ENCODE measurements at regions not wholly inside any gene's neighbourhood (a gene's known extent, or its start where the extent isn't known, plus 50 kb on each side); places are given as distances from the start of the nearest gene placed in this dataset.

DNA sequence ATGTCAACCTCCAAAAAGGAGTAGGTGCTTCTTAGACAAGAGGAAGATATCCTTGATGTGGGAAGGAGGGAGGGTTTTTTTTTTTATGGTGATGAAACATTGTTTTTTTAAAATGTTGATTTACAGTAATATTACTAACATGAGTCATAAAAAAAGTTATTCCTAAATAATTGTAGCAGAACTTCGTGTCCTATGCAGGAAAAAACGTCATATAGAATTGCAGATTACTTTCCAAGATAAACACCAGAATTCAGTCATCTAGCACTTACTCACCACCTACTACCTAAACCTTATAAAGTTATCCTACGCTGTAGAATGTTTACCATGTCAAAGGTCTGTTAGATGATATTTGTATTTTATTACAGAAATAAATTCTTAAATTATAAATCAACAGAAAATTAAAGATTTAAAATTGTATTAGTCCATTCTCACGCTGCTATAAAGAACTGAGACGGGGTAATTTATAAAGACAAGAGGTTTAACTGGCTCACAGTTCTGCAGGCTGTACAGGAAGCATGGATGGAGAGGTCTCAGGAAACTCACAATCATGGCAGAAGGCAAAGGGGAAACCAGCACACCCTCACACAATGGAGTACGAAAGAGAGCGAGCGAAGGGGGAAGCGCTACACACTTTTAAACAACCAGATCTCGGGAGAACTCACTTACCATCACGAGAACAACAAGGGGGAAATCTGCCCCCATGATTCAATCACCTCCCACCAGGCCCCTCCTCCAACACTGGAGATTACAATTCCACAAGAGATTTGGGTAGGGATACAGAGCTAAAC lies 105.2 kb upstream of the NEBL start:
- no peak for DNase-seq

- no peak for DNase-seq
These were observed 102.6 kb upstream of the NEBL start for GRCh38 chr10:20999699-21000098.

DNA sequence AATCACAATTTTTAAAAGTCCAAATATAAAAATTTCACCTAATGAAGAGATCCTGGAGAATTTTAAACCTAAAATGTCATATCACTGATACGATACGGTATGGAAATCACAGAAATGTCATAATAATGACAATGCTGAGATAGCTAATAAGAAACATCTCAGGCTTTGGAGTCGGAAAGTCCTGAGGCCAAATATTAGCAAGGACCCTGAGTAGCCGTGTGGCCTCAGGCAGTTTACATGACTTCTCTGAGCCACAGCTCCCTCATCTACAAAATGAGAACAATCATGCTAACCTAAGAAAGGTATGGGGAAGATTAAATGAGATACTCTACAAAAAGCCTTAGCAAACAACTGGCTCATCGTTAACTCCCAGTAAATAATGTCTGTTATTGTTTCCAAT lies 100.9 kb upstream of the NEBL start:
- no peak for DNase-seq

- DNase-seq: no peak
These were observed 98.2 kb upstream of the NEBL start for GRCh38 chr10:20995123-20995987.

DNA sequence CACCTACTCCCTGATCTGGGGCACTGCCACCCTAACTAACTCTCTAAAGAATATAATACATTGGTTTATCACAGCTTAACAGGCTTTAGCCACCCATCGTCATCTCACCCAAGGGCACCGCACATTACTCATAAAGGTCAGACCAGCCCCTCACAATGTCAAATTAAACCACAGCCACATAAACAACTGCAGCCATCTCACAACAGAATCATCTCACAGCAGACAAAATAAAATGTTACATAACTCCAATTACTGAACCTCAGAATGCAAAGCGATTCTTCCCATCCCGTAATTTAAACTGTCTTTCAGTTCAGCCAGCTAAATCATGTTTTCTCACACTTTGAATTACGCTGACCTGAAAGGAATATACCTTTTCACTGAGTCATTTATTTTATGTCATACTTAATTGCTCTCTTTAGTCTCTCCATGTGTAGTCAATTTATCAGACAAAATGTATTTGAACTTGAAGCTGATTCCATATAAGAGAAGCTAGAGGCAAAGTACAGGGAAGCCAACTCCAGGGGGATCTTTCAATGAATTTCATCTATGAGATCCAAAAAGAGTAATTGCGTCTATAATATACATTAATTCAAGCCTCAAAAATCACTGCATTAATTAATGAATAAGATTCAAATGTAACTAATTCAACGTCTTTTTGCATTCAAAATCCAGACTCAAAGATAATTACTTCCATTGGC lies 96.9 kb upstream of the NEBL start:
- DNase-seq: no peak

GRCh38 chr10:20993389-20993788 lies 96.3 kb upstream of the NEBL start:
- no peak for DNase-seq

DNA sequence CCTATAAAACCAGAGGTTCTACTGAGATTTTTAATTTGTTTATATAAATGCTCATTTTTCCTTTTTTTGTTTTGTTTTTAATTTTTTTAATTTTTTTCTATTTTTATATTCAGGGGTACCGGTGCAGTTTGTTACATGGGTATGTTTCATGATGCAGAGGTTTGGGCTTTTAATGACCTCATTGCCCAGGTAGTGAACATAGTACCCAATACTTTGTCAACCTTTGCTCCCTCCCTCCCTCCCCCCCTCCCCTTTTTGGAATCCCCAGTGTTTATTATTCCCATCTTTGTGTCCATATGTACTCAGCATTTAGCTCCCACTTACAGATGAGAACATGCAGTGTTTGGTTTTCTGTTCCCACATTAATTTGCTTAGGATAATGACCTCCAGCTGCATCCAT lies 94.4 kb upstream of the NEBL start:
- no peak for DNase-seq

DNA sequence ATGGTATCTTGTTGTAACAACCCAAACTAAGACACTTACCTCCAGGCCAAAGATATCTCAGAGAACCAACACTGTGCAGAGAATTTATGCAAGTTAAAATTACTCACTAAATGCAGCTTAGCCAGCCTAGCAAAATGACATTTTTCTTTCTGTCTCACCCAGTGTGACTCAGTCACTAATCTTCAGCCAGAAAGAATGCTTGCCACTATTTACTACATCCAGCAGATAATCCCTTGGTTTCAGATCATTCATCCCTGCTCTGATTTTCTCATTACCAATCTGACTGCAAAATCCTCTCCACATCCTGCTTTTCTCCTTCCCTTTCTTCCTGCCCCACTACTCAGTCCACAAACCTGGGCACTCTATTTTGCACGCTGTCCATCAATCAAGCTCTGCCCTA lies 93.5 kb upstream of the NEBL start:
- DNase-seq: no peak

DNA sequence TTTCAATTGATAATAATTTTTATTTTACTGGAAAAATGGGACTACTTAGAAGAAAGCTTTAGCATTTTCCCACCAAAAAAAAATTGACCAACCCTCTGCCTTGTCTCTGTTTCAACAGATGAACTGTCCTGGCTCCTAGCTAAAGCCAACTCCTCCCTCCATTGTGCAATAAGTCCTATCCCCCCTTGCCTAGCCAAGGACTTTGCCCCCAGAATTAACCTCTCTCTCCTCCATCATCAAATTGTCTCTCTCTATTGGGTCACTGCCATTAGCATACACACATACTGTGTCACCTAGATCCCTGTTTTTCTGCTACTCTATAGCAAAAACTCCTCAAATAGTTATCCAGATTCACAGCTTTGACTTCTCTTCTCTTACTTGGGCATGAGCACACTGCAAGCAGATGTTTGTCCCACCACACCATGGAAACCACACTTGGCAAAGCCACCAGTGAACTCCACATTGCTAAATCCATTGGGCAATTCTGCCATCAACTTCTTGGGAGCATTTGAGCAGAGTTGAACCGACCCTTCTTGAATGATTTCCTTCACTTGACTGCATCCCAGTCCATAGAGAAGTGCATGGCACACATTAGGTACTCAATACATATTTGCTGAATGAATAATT lies 91.4 kb upstream of the NEBL start:
- DNase-seq: no peak

GRCh38 chr10:20986049-20986448 lies 88.9 kb upstream of the NEBL start:
- DNase-seq: no peak

DNA sequence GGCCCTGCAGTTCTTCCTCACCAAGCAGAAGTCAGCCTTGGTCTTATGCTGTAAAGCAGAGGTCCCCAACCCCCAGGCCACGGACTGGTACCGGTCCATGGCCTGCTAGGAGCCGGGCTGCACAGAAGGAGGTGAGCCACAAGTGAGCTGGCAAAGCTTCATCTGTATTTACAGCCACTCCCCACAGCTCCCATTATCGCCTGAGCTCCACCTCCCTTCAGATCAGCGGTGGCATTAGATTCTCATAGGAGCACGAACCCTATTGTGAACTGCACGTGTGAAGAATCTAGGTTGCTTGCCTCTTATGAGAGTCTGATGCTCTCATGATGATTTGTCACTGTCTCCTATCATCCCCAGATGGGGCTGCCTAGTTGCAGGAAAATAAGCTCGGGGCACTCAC lies 87.6 kb upstream of the NEBL start:
- no peak for DNase-seq

DNA sequence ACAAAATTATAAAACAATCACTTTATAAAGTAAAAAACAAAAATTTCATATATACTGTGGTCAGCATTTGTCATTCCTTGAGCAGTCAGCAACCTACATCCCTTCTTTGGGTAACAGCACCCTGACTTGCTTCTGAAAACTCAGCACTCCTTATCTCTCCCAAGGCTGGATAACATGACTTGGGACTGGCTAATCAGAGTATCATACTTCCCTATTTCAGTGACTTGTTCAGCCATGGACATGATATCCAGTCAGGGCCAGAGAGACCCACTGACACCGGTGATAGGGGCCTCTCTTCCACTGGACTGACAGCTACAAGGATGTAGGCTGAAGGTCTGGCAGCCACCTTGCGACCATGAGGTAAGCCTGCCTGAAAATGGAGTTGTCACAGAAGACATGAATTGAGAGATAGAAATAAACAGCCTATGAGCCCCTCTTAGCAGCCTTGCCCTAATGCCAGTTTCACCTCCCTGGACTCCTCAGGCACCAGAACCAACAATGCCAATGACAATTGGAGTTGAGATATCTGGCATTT lies 84.4 kb upstream of the NEBL start:
- DNase-seq: no peak

- DNase-seq: no peak
These were observed 81.5 kb upstream of the NEBL start for GRCh38 chr10:20978617-20979016.

DNA sequence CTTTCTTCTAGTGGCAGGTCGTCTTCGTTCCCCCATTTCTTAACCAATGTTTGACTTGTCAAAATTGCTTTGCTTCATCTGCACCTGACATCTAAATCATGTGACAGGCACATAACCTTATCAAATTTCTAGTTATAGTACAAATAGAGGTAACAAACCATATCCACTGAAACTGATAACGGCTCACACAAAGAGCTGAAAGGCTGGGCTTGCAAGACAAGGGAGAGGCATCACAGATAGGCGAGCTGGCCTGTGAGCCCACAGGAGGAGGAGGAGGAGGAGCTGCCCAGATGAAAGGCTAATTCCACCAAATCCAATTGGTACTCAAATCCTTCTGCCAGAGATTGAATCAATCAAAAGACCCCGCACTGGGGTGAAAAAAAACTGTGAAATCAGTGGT lies 80.2 kb upstream of the NEBL start:
- no peak for DNase-seq

- no peak for DNase-seq
These were observed 79.8 kb upstream of the NEBL start for GRCh38 chr10:20976891-20977290.

GRCh38 chr10:20976390-20976789 lies 79.3 kb upstream of the NEBL start:
- DNase-seq: no peak

DNA sequence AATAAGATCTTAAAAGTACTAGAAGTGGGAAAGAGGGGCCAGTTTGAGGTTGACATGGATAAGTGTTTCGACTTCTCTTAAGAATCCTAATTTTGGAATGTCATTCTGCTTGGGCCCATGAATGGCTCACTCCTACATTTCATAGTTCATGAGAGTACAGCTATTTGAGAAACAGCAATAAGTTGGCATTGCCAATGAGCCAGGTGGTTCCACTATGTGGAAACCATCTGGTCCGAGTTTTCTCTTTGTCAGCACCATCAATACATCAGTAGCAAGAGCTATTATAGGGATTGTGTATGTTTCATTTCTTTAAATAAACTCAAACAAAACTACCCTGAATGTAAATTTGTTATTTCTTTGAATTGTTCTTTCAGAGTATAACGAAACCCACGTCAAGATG lies 78.1 kb upstream of the NEBL start:
- DNase-seq: no peak

GRCh38 chr10:20972925-20973324 lies 75.8 kb upstream of the NEBL start:
- DNase-seq: no peak

- no peak for DNase-seq
These were observed 74.8 kb upstream of the NEBL start for GRCh38 chr10:20971901-20972300.

DNA sequence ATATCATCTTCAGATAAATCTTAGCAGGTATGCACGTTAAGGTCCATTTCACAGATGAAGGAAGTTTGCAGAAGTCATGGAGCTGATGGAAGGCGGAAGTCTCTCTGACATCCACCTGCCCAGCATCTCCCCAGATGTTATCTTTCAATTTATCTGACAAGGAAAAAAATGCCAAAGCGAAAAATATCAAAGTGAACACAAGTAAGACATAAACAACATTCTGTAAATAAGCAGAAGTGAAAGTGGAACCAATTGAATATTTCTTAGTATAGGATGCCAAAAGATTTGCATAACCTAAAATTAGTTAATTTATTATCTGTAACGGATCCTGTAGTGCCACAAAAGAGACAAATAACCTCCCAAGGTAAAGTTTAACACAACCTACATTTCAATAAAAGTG lies 73.6 kb upstream of the NEBL start:
- DNase-seq: no peak

- no peak for DNase-seq
These were observed 72.9 kb upstream of the NEBL start for GRCh38 chr10:20970044-20970443.

- no peak for DNase-seq
These were observed 69.3 kb upstream of the NEBL start for GRCh38 chr10:20966426-20966825.
